IMR-90 (cell line): ENCODE measurements at regions not wholly inside any gene's neighbourhood (a gene's known extent, or its start where the extent isn't known, plus 50 kb on each side); places are given as distances from the start of the nearest gene placed in this dataset.

ENCODE experiments used
- ATAC-seq: fragments of 200-7000 bp; cut with Tn5 transposase; 2 replicates; pipeline ENCODE4 v1.9.1; 2020; ENCODE audit warnings: low read depth, mild to moderate bottlenecking, moderate library complexity
- BruUV-seq: library from RNA; stranded (reverse); fragments of 400-500 nt; replicated peaks from 2 replicates; lab custom pipeline; 2021; lab: Mats Ljungman, UMichigan
- CTCF ChIA-PET: fragments of 300-600 bp; formaldehyde crosslinking; extraction: SDS; loops from one replicate; lab custom pipeline; 2021; ENCODE audit warnings: antibody characterized with exemption; lab: Yijun Ruan, JAX
- POLR2A ChIA-PET: fragments of 300-600 bp; sonication (Branson Sonifier 250); formaldehyde crosslinking; loops from one replicate; lab custom pipeline; 2022; ENCODE audit warnings: antibody characterized with exemption; ENCODE audit not compliant: unreplicated experiment; lab: Charles Lee
- DNase-seq: peaks from one replicate; pipeline ENCODE4 v3.0.0; 2013
- H2AFZ ChIP-seq: replicated peaks from 2 replicates; pipeline ENCODE3; 2013; ENCODE audit warnings: low read length, mild to moderate bottlenecking; ENCODE audit not compliant: poor library complexity
- H2AK5ac ChIP-seq: 2 replicates; pipeline ENCODE4 v1.6.1; 2013; ENCODE audit warnings: low read depth, low read length, inconsistent platforms
- H2AK9ac ChIP-seq: replicated peaks from 2 replicates; pipeline ENCODE3; 2013; ENCODE audit warnings: mild to moderate bottlenecking, low read depth, low read length, moderate library complexity; ENCODE audit not compliant: poor library complexity
- H2BK120ac ChIP-seq: 2 replicates; pipeline ENCODE4 v1.6.1; 2013; ENCODE audit warnings: low read depth, low read length, inconsistent platforms
- H2BK15ac ChIP-seq: 3 replicates; pipeline ENCODE4 v1.6.1; 2013; ENCODE audit warnings: low read depth, low read length, inconsistent platforms
- H2BK20ac ChIP-seq: 2 replicates; pipeline ENCODE4 v1.6.1; 2013; ENCODE audit warnings: low read depth, mild to moderate bottlenecking, inconsistent platforms, low read length, moderate library complexity
- H2BK5ac ChIP-seq: 2 replicates; pipeline ENCODE4 v1.6.1; 2013; ENCODE audit warnings: mild to moderate bottlenecking, low read depth, low read length, inconsistent platforms; ENCODE audit not compliant: poor library complexity, severe bottlenecking
- H3K14ac ChIP-seq: replicated peaks from 2 replicates; pipeline ENCODE4 v1.6.1; 2013; ENCODE audit warnings: low read depth, low read length, inconsistent platforms
- H3K18ac ChIP-seq: 2 replicates; pipeline ENCODE4 v1.6.1; 2013; ENCODE audit warnings: low read depth, low read length, control low read depth
- H3K23ac ChIP-seq: 2 replicates; pipeline ENCODE4 v1.6.1; 2013; ENCODE audit warnings: low read depth, low read length, inconsistent platforms
- H3K27ac ChIP-seq: 2 replicates; pipeline ENCODE4 v1.5.1; 2013; ENCODE audit warnings: mild to moderate bottlenecking, control low read depth, low read length; ENCODE audit not compliant: insufficient read depth
- H3K27me3 ChIP-seq: 2 replicates; pipeline ENCODE4 v1.6.1; 2013; ENCODE audit warnings: low read length; ENCODE audit not compliant: control insufficient read depth, insufficient read depth
- H3K36me3 ChIP-seq: 2 replicates; pipeline ENCODE4 v1.6.1; 2013; ENCODE audit warnings: low read length, mixed read lengths; ENCODE audit not compliant: control insufficient read depth, insufficient read depth
- H3K4ac ChIP-seq: 2 replicates; pipeline ENCODE4 v1.6.1; 2013; ENCODE audit warnings: low read depth, low read length, inconsistent platforms
- H3K4me1 ChIP-seq: 2 replicates; pipeline ENCODE4 v1.6.1; 2013; ENCODE audit warnings: low read length, mixed read lengths; ENCODE audit not compliant: control insufficient read depth, insufficient read depth
- H3K4me2 ChIP-seq: 2 replicates; pipeline ENCODE4 v1.6.1; 2013; ENCODE audit warnings: low read depth, mild to moderate bottlenecking, control low read depth, low read length, moderate library complexity
- H3K4me3 ChIP-seq: 2 replicates; pipeline ENCODE4 v1.5.1; 2013; ENCODE audit warnings: low read depth, mild to moderate bottlenecking, control low read depth, low read length, moderate library complexity; ENCODE audit not compliant: insufficient read depth
- H3K56ac ChIP-seq: 2 replicates; pipeline ENCODE4 v1.6.1; 2013; ENCODE audit warnings: low read length, inconsistent platforms; ENCODE audit not compliant: insufficient read depth; ENCODE audit errors: extremely low read depth
- H3K79me1 ChIP-seq, 2 experiments: 2 replicates each; pipeline ENCODE4 v1.6.1; 2013; ENCODE audit warnings: low read length in 2 of 2, inconsistent platforms in 1 of 2, low read depth in 1 of 2
- H3K9ac ChIP-seq: 2 replicates; pipeline ENCODE4 v1.6.1; 2013; ENCODE audit warnings: low read depth, low read length, control low read depth
- H3K9me1 ChIP-seq: 2 replicates; pipeline ENCODE4 v1.6.1; 2013; ENCODE audit warnings: low read length, inconsistent platforms; ENCODE audit not compliant: insufficient read depth
- H3K9me3 ChIP-seq: 2 replicates; pipeline ENCODE4 v1.6.1; 2013; ENCODE audit warnings: low read length; ENCODE audit not compliant: control insufficient read depth, insufficient read depth
- H4K20me1 ChIP-seq: 2 replicates; pipeline ENCODE4 v1.6.1; 2013; ENCODE audit warnings: low read length, inconsistent platforms; ENCODE audit not compliant: insufficient read depth
- H4K5ac ChIP-seq: 2 replicates; pipeline ENCODE4 v1.6.1; 2013; ENCODE audit warnings: mild to moderate bottlenecking, low read depth, low read length, control low read depth
- H4K8ac ChIP-seq, 2 experiments: 2 replicates each; pipeline ENCODE4 v1.6.1; 2013; ENCODE audit warnings: low read depth in 2 of 2, low read length in 2 of 2, control low read depth in 1 of 2, inconsistent platforms in 1 of 2
- H4K91ac ChIP-seq: 2 replicates; pipeline ENCODE4 v1.6.1; 2013; ENCODE audit warnings: low read depth, low read length, inconsistent platforms; ENCODE audit not compliant: insufficient read depth
- MXI1 ChIP-seq: IDR thresholded peaks from 2 replicates; pipeline ENCODE4 v1.6.1; 2012; ENCODE audit warnings: low read depth, mild to moderate bottlenecking, low read length, moderate library complexity, borderline replicate concordance
- WGBS, 2 experiments: methylation state at CpG; one replicate each; pipeline versions ENCODE4 v1.1.5 to v1.1.7; 2013; ENCODE audit warnings: missing lambda C conversion rate in 2 of 2; ENCODE audit not compliant: insufficient read length in 1 of 2; ENCODE audit errors: extremely low coverage in 2 of 2; 5-methylcytosine and 5-hydroxymethylcytosine counted together
- dilution Hi-C: fragments of 300-500 bp; cut with HindIII; formaldehyde crosslinking; loops from one replicate; pipeline ENCODE4 v1.14.3; 2018; ENCODE audit warnings: low sequenced_read_pairs; ENCODE audit not compliant: unreplicated experiment
- in situ Hi-C: fragments of 300-500 bp; cut with MboI; formaldehyde crosslinking; loops from 3 replicates; pipeline ENCODE4 v1.14.3; 2019; ENCODE audit warnings: low sequenced_read_pairs, inconsistent platforms, mixed read lengths
- intact Hi-C: fragments of 100-400 bp; cut with micrococcal nuclease; formaldehyde crosslinking; loops from 2 replicates; pipeline ENCODE4 v1.10.0; 2022

DNA sequence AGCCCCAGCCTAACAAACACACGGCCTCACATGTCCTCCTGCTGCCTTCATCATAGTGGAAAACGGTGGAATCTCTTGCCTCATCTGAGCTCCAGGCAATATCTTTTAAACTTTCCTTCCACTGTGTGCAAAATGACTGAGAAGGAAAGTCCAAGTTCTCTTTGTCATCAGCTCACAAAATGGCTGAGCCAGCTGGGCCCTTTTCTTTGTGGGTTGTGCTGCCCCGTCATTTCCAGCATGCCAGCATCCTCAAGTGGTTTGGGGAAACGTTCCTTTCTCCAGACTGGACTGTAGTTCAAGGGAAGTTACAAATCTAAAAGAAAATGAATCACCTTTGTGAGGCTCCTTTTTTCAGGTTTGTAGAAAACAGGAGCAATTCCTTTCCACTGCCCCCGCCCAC, 171.1 kb upstream of the FSTL4 start:
- Histone ChIP-seq H3K56ac (no peak overlapping the region), H2BK5ac (no peak overlapping the region), H3K4me2 (no peak overlapping the region), H4K20me1 (no peaks in the 10 kb centered on the region), H2BK120ac (no peak overlapping the region), H3K36me3 (no peaks in the 10 kb centered on the region), H2AK9ac (no peak overlapping the region), H3K27ac (no peak overlapping the region), H3K4me3 (no peak overlapping the region), H4K91ac (no peak overlapping the region), H3K18ac (no peak overlapping the region), H3K4me1 (no peaks in the 10 kb centered on the region), H3K79me1 (no peaks in the 10 kb centered on the region), H3K9ac (no peak overlapping the region), H4K5ac (no peak overlapping the region), H2BK20ac (no peak overlapping the region), H3K14ac (no peak overlapping the region), H3K9me3 (no peaks in the 10 kb centered on the region), H2BK15ac (no peak overlapping the region), H2AFZ (no peak overlapping the region), H3K4ac (no peak overlapping the region), H3K9me1 (no peaks in the 10 kb centered on the region), H3K23ac (no peak overlapping the region), H3K27me3 (peaks cover 6% of the 10 kb centered on the region), H4K8ac (no peak overlapping the region), H2AK5ac (no peak overlapping the region)
- ATAC-seq (no peak), DNase-seq (no peak)
- no peak for TF ChIP-seq MXI1
- WGBS, 2 experiments: 33% methylated on average over 1 of the region's 5 CpGs; no CpG with 5 or more reads in 1 of the 2 experiments
- in situ Hi-C loops: no loop called here
- ChIA-PET POLR2A (no interaction called here), CTCF (no interaction called here)
- BruUV-seq: no TSS peak
- dilution Hi-C loops: no loop called here
- intact Hi-C loops: no loop called here
